HG03442 (cell line): ENCODE measurements at regions not wholly inside any gene's neighbourhood (a gene's known extent, or its start where the extent isn't known, plus 50 kb on each side); places are given as distances from the start of the nearest gene placed in this dataset.

Source experiments
- ATAC-seq: cut with Tn5 transposase; IDR thresholded peaks from one replicate; pipeline ENCODE4 v1.9.1; 2021; ENCODE audit warnings: mild to moderate bottlenecking, moderate library complexity; ENCODE audit not compliant: unreplicated experiment

- no peak for ATAC-seq
Observed at GRCh38 chr5:112112346-112112745, 306.7 kb downstream of the EPB41L4A start.

GRCh38 chr5:112109331-112110007, 309.6 kb downstream of the EPB41L4A start:
- no peak for ATAC-seq

- ATAC-seq, result no peak
Observed at GRCh38 chr5:112106878-112107277, 312.2 kb downstream of the EPB41L4A start.

- ATAC-seq, result no peak
Observed at GRCh38 chr5:112097768-112098167, 321.3 kb downstream of the EPB41L4A start.

- no peak for ATAC-seq
Observed at GRCh38 chr5:112087222-112087621, 330.2 kb upstream of the NREP start.

GRCh38 chr5:112086740-112087139, 329.7 kb upstream of the NREP start:
- no peak for ATAC-seq

- ATAC-seq, result no peak
Observed at GRCh38 chr5:112084149-112084548, 327.2 kb upstream of the NREP start.

- ATAC-seq, result no peak
Observed at GRCh38 chr5:112083623-112084022, 326.6 kb upstream of the NREP start.

GRCh38 chr5:112077180-112077579, 320.2 kb upstream of the NREP start:
- peak; percentile 91 for ATAC-seq

- ATAC-seq, result no peak
Observed at GRCh38 chr5:112070022-112070421, 313.0 kb upstream of the NREP start.

- no peak for ATAC-seq
Observed at GRCh38 chr5:112069329-112069728, 312.3 kb upstream of the NREP start.

- ATAC-seq, result no peak
Observed at GRCh38 chr5:112068593-112068992, 311.6 kb upstream of the NREP start.

- no peak for ATAC-seq
Observed at GRCh38 chr5:112065781-112066180, 308.8 kb upstream of the NREP start.

- peak; percentile 81 for ATAC-seq
Observed at GRCh38 chr5:112064956-112065355, 308.0 kb upstream of the NREP start.

GRCh38 chr5:112064271-112064701, 307.3 kb upstream of the NREP start:
- no peak for ATAC-seq

- ATAC-seq, result no peak
Observed at GRCh38 chr5:112063856-112064255, 306.9 kb upstream of the NREP start.

GRCh38 chr5:112063191-112063590, 306.2 kb upstream of the NREP start:
- no peak for ATAC-seq

- ATAC-seq, result no peak
Observed at GRCh38 chr5:112062181-112062580, 305.2 kb upstream of the NREP start.

- no peak for ATAC-seq
Observed at GRCh38 chr5:112061666-112062065, 304.7 kb upstream of the NREP start.

GRCh38 chr5:112059579-112060135, 302.7 kb upstream of the NREP start:
- no peak for ATAC-seq

- no peak for ATAC-seq
Observed at GRCh38 chr5:112049738-112050137, 292.7 kb upstream of the NREP start.

GRCh38 chr5:112036206-112036605, 279.2 kb upstream of the NREP start:
- no peak for ATAC-seq
